ENCODE measurements at regions not wholly inside any gene's neighbourhood (a gene's known extent, or its start where the extent isn't known, plus 50 kb on each side); places are given as distances from the start of the nearest gene placed in this dataset.

DNA sequence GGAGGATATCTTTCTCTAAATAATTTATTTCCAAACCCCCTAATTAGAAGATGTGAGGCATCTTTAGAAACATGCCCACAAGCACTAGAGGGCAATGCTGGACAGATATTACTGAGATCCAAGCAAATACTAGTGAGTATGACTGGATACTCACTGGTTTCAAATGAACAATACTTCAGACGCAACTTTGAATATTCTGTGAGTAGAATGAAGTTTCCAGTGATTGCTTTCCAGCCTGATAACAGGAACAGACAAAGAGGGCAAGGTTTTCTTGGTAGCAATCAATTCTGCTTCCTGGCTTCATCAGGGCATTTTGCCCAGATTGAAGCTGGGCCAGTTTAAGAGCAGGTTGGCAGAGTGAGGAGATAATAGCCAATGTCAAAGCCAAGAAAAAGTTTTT is 442.6 kb upstream of the PDZRN3 start:
- TF ChIP-seq, protein P1, sequence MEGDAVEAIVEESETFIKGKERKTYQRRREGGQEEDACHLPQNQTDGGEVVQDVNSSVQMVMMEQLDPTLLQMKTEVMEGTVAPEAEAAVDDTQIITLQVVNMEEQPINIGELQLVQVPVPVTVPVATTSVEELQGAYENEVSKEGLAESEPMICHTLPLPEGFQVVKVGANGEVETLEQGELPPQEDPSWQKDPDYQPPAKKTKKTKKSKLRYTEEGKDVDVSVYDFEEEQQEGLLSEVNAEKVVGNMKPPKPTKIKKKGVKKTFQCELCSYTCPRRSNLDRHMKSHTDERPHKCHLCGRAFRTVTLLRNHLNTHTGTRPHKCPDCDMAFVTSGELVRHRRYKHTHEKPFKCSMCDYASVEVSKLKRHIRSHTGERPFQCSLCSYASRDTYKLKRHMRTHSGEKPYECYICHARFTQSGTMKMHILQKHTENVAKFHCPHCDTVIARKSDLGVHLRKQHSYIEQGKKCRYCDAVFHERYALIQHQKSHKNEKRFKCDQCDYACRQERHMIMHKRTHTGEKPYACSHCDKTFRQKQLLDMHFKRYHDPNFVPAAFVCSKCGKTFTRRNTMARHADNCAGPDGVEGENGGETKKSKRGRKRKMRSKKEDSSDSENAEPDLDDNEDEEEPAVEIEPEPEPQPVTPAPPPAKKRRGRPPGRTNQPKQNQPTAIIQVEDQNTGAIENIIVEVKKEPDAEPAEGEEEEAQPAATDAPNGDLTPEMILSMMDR (IDR thresholded peaks at IDR 0.05 in 8 of 11, conservative IDR thresholded peaks at IDR 0.05 in 3 of 11), result no peak
- TF ChIP-seq POLR2A (IDR thresholded peaks at IDR 0.05), result no peak
